H1 (cell line): ENCODE measurements at regions not wholly inside any gene's neighbourhood (a gene's known extent, or its start where the extent isn't known, plus 50 kb on each side); places are given as distances from the start of the nearest gene placed in this dataset.

Experiments used
- CTCF ChIA-PET: fragments of 300-600 bp; sonication (Branson Sonifier 250); formaldehyde crosslinking; loops from one replicate; lab custom pipeline; 2021; ENCODE audit not compliant: partially characterized antibody; lab: Charles Lee
- POLR2A ChIA-PET: fragments of 300-600 bp; sonication (Branson Sonifier 250); formaldehyde crosslinking; loops from one replicate; lab custom pipeline; 2021; ENCODE audit warnings: inconsistent platforms; ENCODE audit not compliant: partially characterized antibody; lab: Charles Lee
- DNase-seq, 2 experiments: peaks; one replicate each; pipeline versions ENCODE4 v3.0.0 to v3.0.0-alpha.2; 2010 to 2022; ENCODE audit warnings: low spot score in 2 of 2, low read depth in 1 of 2, mixed read lengths in 1 of 2
- FAIRE-seq: peaks from 2 replicates; lab custom pipeline; 2011; peaks lifted over from hg19 to GRCh38; lab: Jason Lieb, UNC
- H2AFZ ChIP-seq: 2 replicates; pipeline ENCODE4 v1.8.1; 2012; ENCODE audit warnings: low read length, inconsistent platforms
- H2AK5ac ChIP-seq: 2 replicates; pipeline ENCODE4 v1.6.1; 2013; ENCODE audit warnings: low read depth, low read length
- H2BK120ac ChIP-seq: replicated peaks from 2 replicates; pipeline ENCODE3; 2013; ENCODE audit warnings: low read depth, low read length, inconsistent platforms
- H2BK12ac ChIP-seq: 2 replicates; pipeline ENCODE4 v1.6.1; 2013; ENCODE audit warnings: low read depth, low read length
- H2BK15ac ChIP-seq: 2 replicates; pipeline ENCODE4 v1.6.1; 2013; ENCODE audit warnings: low read length
- H2BK20ac ChIP-seq: 2 replicates; pipeline ENCODE4 v1.6.1; 2013; ENCODE audit warnings: low read length
- H2BK5ac ChIP-seq: 2 replicates; pipeline ENCODE4 v1.6.1; 2013; ENCODE audit warnings: low read depth, low read length
- H3K14ac ChIP-seq: 2 replicates; pipeline ENCODE4 v1.6.1; 2013; ENCODE audit warnings: inconsistent platforms; ENCODE audit not compliant: insufficient read length
- H3K18ac ChIP-seq: 2 replicates; pipeline ENCODE4 v1.6.1; 2013; ENCODE audit warnings: low read length; ENCODE audit errors: extremely low read depth
- H3K23ac ChIP-seq: 2 replicates; pipeline ENCODE4 v1.6.1; 2013; ENCODE audit warnings: inconsistent platforms; ENCODE audit not compliant: insufficient read length
- H3K23me2 ChIP-seq: 2 replicates; pipeline ENCODE4 v1.6.1; 2013; ENCODE audit warnings: low read depth, low read length
- H3K27ac ChIP-seq: 2 replicates; pipeline ENCODE4 v1.6.1; 2011; ENCODE audit warnings: low read depth, low read length, inconsistent platforms
- H3K27me3 ChIP-seq, 4 experiments: replicated peaks in 1 of 4; 1 replicate in 1 of 4; 2 replicates in 3 of 4; pipeline versions ENCODE4 v1.6.1 to v1.8.1; 2011 to 2013; ENCODE audit warnings: low read length in 3 of 4, mild to moderate bottlenecking in 3 of 4, inconsistent platforms in 2 of 4, mixed read lengths in 2 of 4, moderate library complexity in 1 of 4; ENCODE audit not compliant: control insufficient read depth in 3 of 4, insufficient read depth in 3 of 4; ENCODE audit errors: extremely low read depth in 1 of 4
- H3K36me3 ChIP-seq, 4 experiments: 2 replicates each; pipeline versions ENCODE4 v1.6.1 to v1.8.1; 2011 to 2013; ENCODE audit warnings: mild to moderate bottlenecking in 4 of 4, low read length in 3 of 4, moderate library complexity in 2 of 4, control low read depth in 1 of 4, inconsistent platforms in 1 of 4; ENCODE audit not compliant: insufficient read depth in 4 of 4, control insufficient read depth in 2 of 4
- H3K4ac ChIP-seq: replicated peaks from 2 replicates; pipeline ENCODE3; 2013; ENCODE audit warnings: low read length, low read depth, mixed read lengths, inconsistent platforms; ENCODE audit not compliant: insufficient read length
- H3K4me1 ChIP-seq, 4 experiments: replicated peaks in 1 of 4; 1 replicate in 1 of 4; 2 replicates in 3 of 4; pipeline versions ENCODE4 v1.6.1 to v1.8.1; 2011 to 2013; ENCODE audit warnings: low read length in 3 of 4, inconsistent platforms in 2 of 4, mixed read lengths in 1 of 4; ENCODE audit not compliant: insufficient read depth in 4 of 4, control insufficient read depth in 3 of 4
- H3K4me2 ChIP-seq, 2 experiments: 2 replicates each; pipeline versions ENCODE4 v1.6.1 to v1.8.1; 2011 to 2013; ENCODE audit warnings: low read depth in 2 of 2, low read length in 2 of 2, control low read depth in 1 of 2, inconsistent platforms in 1 of 2, mild to moderate bottlenecking in 1 of 2; ENCODE audit not compliant: insufficient read depth in 1 of 2
- H3K4me3 ChIP-seq, 4 experiments: fragments of 200-600, 300-600 bp in 1 of 4; sonication (generic), shearing (Covaris generic), sonication (Bioruptor Twin) in 1 of 4; 2 replicates each; pipeline versions ENCODE4 v1.5.1 to v1.8.1; 2011 to 2016; ENCODE audit warnings: low read length in 4 of 4, low read depth in 3 of 4, control low read depth in 2 of 4, inconsistent platforms in 2 of 4, mild to moderate bottlenecking in 2 of 4, mixed read lengths in 1 of 4, moderate library complexity in 1 of 4; ENCODE audit not compliant: insufficient read depth in 2 of 4; ENCODE audit errors: extremely low read depth in 1 of 4
- H3K56ac ChIP-seq: replicated peaks from 2 replicates; pipeline ENCODE3; 2013; ENCODE audit warnings: low read depth, mild to moderate bottlenecking, mixed read lengths, low read length, inconsistent platforms; ENCODE audit not compliant: insufficient read length
- H3K79me1 ChIP-seq: 2 replicates; pipeline ENCODE4 v1.6.1; 2013; ENCODE audit warnings: low read depth, low read length, control low read depth
- H3K79me2 ChIP-seq, 2 experiments: 2 replicates each; pipeline versions ENCODE4 v1.6.1 to v1.8.1; 2012 to 2013; ENCODE audit warnings: low read length in 2 of 2, mild to moderate bottlenecking in 2 of 2, inconsistent platforms in 1 of 2; ENCODE audit not compliant: insufficient read depth in 2 of 2, control insufficient read depth in 1 of 2
- H3K9ac ChIP-seq, 4 experiments: replicated peaks in 1 of 4; 1 replicate in 1 of 4; 2 replicates in 3 of 4; pipeline versions ENCODE4 v1.6.1 to v1.8.1; 2011 to 2013; ENCODE audit warnings: low read depth in 3 of 4, low read length in 3 of 4, control low read depth in 2 of 4, mild to moderate bottlenecking in 2 of 4, moderate library complexity in 2 of 4, inconsistent platforms in 1 of 4; ENCODE audit errors: extremely low read depth in 1 of 4
- H3K9me3 ChIP-seq, 2 experiments: 2 replicates each; pipeline versions ENCODE4 v1.6.1 to v1.8.1; 2012 to 2013; ENCODE audit warnings: mild to moderate bottlenecking in 2 of 2, moderate library complexity in 2 of 2, control low read depth in 1 of 2, inconsistent platforms in 1 of 2, low read depth in 1 of 2, low read length in 1 of 2, mixed read lengths in 1 of 2; ENCODE audit not compliant: insufficient read depth in 2 of 2
- H4K20me1 ChIP-seq, 2 experiments: replicated peaks in 1 of 2; 2 replicates each; pipeline versions ENCODE3 to v1.8.1; 2011 to 2013; ENCODE audit warnings: inconsistent platforms in 2 of 2, low read length in 2 of 2, mild to moderate bottlenecking in 1 of 2; ENCODE audit not compliant: insufficient read depth in 2 of 2, control insufficient read depth in 1 of 2
- H4K5ac ChIP-seq: 2 replicates; pipeline ENCODE4 v1.6.1; 2013; ENCODE audit warnings: low read length, low read depth, mixed read lengths, inconsistent platforms; ENCODE audit not compliant: insufficient read length
- H4K8ac ChIP-seq: 2 replicates; pipeline ENCODE4 v1.8.0; 2013; ENCODE audit warnings: mild to moderate bottlenecking, moderate library complexity, low read length, inconsistent platforms; ENCODE audit not compliant: insufficient read depth; ENCODE audit errors: extremely low read depth
- H4K91ac ChIP-seq: replicated peaks from 2 replicates; pipeline ENCODE3; 2013; ENCODE audit warnings: low read length, mixed read lengths, inconsistent platforms; ENCODE audit not compliant: insufficient read length
- EGR1 ChIP-seq: IDR thresholded peaks from 2 replicates; pipeline ENCODE4 v1.6.1; 2011; ENCODE audit warnings: low read depth, low read length, borderline replicate concordance
- EP300 ChIP-seq, 2 experiments: IDR thresholded peaks; 1 replicate in 1 of 2; 2 replicates in 1 of 2; pipeline ENCODE4 v1.6.1; 2011 to 2012; ENCODE audit warnings: low read depth in 2 of 2, low read length in 2 of 2, mild to moderate bottlenecking in 2 of 2, borderline replicate concordance in 1 of 2, inconsistent platforms in 1 of 2, moderate library complexity in 1 of 2
- RXRA ChIP-seq: IDR thresholded peaks from 2 replicates; pipeline ENCODE4 v1.6.1; 2011; ENCODE audit warnings: low read depth, mild to moderate bottlenecking, low read length, moderate library complexity; ENCODE audit not compliant: insufficient read depth
- SIN3A ChIP-seq, 2 experiments: IDR thresholded peaks in 1 of 2; conservative IDR thresholded peaks in 1 of 2; 2 replicates each; pipeline ENCODE4 v1.6.1; 2011 to 2012; ENCODE audit warnings: low read length in 2 of 2, improper control_type of control experiment in 1 of 2, low read depth in 1 of 2, mild to moderate bottlenecking in 1 of 2
- SRF ChIP-seq: IDR thresholded peaks from 2 replicates; pipeline ENCODE4 v1.6.1; 2011; ENCODE audit warnings: mild to moderate bottlenecking, low read depth, low read length, moderate library complexity
- WGBS, 2 experiments: shearing (Covaris generic) in 1 of 2; methylation state at CpG; one replicate each; pipeline versions ENCODE4 v1.1.6 to v1.1.7; 2013 to 2015; ENCODE audit warnings: low lambda C conversion rate in 2 of 2, mixed read lengths in 2 of 2, inconsistent platforms in 1 of 2, low coverage in 1 of 2, missing lambda C conversion rate in 1 of 2; ENCODE audit not compliant: insufficient replicate concordance in 2 of 2, insufficient coverage in 1 of 2, insufficient read length in 1 of 2; ENCODE audit errors: extremely low coverage in 1 of 2, missing lambda C conversion rate in 1 of 2; 5-methylcytosine and 5-hydroxymethylcytosine counted together

DNA sequence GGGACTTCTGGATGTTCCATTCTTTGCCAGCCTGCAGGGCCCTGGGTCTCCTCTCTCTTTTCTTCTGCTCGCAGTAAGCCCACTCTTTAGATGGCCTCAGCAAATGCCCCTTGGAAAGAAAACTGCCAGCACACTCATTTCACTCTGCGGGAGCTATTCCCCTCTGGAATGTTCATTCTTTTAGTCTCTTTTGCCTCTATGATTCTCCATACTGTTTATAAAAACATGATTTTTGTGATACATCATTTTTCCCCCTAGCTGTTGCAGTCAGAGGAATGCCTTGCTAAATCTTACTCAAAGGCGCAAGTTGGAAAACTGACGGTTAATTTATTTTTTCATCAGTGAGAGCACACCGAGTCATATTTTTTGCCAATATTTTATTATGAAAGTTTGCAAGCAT lies 184.9 kb downstream of the SNX19 start:
- CTCF ChIA-PET, result interaction anchor here (1.4 kb wide), 1 partner anchor 95 kb away, joined by 6 read pairs; no protein-coding TSS in a partner anchor
- no peak overlapping the region for H3K14ac ChIP-seq
- no peaks in the 10 kb centered on the region for H3K36me3 ChIP-seq
- FAIRE-seq, result no peak
- no peak overlapping the region for H3K23ac ChIP-seq
- no peaks in the 10 kb centered on the region; a peak in 1 of 7 replicates for H3K4me1 ChIP-seq
- H2BK12ac ChIP-seq, result no peak overlapping the region
- H2BK5ac ChIP-seq, result no peak overlapping the region
- WGBS, 2 experiments, result 88% methylated on average over 5 of the region's 5 CpGs; no CpG with 5 or more reads in 1 of the 2 experiments
- H4K8ac ChIP-seq, result no peak overlapping the region
- no peak overlapping the region for H3K4me2 ChIP-seq
- no peak overlapping the region for H2AK5ac ChIP-seq
- POLR2A ChIA-PET, result no interaction called here
- H2BK20ac ChIP-seq, result no peak overlapping the region
- H3K18ac ChIP-seq, result no peak overlapping the region
- H3K23me2 ChIP-seq, result no peaks in the 10 kb centered on the region
- peaks cover 5 to 9% of the 10 kb centered on the region in 2 experiments; a peak in 2 of 4 replicates for H3K9me3 ChIP-seq
- H3K9ac ChIP-seq, result no peak overlapping the region
- H2BK120ac ChIP-seq, result no peak overlapping the region
- H3K4ac ChIP-seq, result no peak overlapping the region
- H4K5ac ChIP-seq, result no peak overlapping the region
- H2BK15ac ChIP-seq, result no peak overlapping the region
- H3K27me3 ChIP-seq, result no peaks in the 10 kb centered on the region
- no peaks in the 10 kb centered on the region for H3K79me1 ChIP-seq
- no peak overlapping the region for H3K27ac ChIP-seq
- no peaks in the 10 kb centered on the region for H3K79me2 ChIP-seq
- no peak overlapping the region for H3K56ac ChIP-seq
- no peak for DNase-seq
- H2AFZ ChIP-seq, result no peak overlapping the region
- no peaks in the 10 kb centered on the region for H4K20me1 ChIP-seq
- H4K91ac ChIP-seq, result no peak overlapping the region
- H3K4me3 ChIP-seq, result no peak overlapping the region
- no peak for TF ChIP-seq EGR1
- TF ChIP-seq SRF, result no peak
- no peak for TF ChIP-seq RXRA
- TF ChIP-seq SIN3A (conservative IDR thresholded peaks at IDR 0.05 in 1 of 2, IDR thresholded peaks at IDR 0.05 in 1 of 2; ENCODE audit: low read depth in 1 of 2, low read length in 2 of 2), result no peak
- TF ChIP-seq EP300 (IDR thresholded peaks at IDR 0.05; ENCODE audit: borderline replicate concordance in 1 of 2, low read depth in 2 of 2, low read length in 2 of 2), result no peak
